GM12873 (cell line): ENCODE measurements at regions not wholly inside any gene's neighbourhood (a gene's known extent, or its start where the extent isn't known, plus 50 kb on each side); places are given as distances from the start of the nearest gene placed in this dataset.

Source experiments
- TF ChIP-seq, protein P1 (sequence below): IDR thresholded peaks from 2 replicates; pipeline ENCODE4 v1.5.1; 2012; ENCODE audit warnings: low read depth, mild to moderate bottlenecking, moderate library complexity, low read length, control low read depth; ENCODE audit not compliant: insufficient read depth; ENCODE audit errors: missing control alignments

DNA sequence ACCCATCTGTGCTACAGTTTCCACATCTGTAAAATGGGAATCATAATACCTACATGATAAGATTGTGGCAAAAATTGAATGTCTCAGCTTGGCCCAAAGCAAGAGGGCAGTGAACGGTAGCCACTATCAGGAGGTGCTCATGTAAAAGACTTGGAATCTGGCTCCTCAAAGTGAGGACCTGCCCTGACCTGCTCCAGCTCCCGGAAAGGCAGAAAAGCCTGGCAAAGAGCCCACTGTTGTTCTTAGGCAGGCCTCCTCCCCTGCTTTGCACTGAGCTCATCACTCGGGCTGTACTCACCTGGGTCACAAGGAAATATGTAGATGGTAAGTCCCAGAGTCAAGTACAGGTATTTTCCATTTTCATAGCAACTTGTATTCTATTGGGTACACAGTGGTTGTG lies 250.7 kb upstream of the TBL1XR1 start:
- TF ChIP-seq, protein P1, sequence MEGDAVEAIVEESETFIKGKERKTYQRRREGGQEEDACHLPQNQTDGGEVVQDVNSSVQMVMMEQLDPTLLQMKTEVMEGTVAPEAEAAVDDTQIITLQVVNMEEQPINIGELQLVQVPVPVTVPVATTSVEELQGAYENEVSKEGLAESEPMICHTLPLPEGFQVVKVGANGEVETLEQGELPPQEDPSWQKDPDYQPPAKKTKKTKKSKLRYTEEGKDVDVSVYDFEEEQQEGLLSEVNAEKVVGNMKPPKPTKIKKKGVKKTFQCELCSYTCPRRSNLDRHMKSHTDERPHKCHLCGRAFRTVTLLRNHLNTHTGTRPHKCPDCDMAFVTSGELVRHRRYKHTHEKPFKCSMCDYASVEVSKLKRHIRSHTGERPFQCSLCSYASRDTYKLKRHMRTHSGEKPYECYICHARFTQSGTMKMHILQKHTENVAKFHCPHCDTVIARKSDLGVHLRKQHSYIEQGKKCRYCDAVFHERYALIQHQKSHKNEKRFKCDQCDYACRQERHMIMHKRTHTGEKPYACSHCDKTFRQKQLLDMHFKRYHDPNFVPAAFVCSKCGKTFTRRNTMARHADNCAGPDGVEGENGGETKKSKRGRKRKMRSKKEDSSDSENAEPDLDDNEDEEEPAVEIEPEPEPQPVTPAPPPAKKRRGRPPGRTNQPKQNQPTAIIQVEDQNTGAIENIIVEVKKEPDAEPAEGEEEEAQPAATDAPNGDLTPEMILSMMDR: no peak

DNA sequence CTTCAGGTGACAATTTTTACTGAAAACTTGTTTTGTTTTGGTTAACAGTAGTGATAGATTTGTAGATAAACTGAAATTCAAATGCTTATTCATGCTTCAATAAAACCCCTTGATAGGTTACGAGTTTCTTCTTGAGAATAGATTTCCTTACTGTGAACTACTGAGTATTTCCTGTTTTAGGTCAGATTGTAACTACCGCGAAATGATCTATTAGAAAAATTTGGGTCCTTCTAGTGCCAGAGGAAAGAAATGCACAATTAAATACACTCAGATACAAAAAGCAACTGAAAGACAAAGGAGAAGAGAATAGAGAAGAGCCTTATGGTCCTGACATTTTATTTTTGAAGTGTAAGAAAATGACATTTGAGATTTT lies 251.7 kb upstream of the TBL1XR1 start:
- TF ChIP-seq, protein P1: no peak

DNA sequence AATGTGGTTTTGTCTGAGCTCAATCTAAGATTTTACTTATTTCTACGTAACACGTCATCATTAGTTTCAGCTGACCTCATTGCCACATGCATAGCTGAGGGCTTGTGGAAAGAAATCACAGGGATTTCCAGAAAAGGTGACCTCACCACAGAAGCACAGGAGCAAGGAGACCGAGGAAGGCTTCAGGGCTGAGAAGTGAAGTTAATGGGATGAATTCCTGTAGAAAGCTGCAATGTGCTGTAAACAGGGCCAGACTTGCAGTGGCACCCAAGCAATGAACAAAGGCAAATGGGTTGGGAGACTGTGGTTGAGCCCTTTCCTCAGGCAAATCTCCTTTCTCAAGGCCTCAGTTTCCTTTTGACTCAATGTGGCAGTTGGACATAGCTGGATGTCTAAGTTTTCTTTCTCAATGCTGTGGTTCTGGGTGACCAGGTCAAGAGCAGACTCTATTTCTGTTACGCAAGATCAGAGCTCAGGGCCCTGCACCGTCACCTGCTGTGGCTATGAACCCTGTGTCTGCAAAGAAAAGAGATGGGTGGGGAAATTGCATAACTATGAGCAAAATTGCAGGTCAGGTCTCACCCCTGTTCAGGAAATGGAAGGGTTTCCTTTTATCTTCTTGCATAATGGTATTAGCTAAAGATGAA lies 252.2 kb upstream of the TBL1XR1 start:
- TF ChIP-seq, protein P1: no peak

DNA sequence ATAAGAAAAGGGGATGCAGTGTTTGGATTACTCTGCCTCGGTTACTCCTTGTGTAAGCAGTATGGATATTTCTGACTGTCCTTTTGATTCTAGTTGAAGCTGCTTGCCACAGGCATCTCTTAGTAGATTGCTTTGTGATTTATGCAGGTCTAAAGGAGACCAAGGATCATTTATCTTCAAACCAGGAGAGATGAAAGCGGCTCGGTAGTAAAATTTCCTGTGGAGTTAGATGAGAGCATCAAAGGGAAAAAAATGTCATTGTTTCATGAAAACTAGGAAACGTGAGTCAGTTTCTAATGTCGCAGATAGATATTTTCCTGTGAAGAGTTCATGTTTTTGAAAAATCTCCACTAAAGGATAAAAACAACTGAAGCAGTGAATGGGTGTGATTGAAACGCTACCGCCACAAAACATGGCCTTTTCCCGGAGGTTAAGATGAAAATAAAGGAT lies 254.0 kb upstream of the TBL1XR1 start:
- TF ChIP-seq, protein P1: no peak

DNA sequence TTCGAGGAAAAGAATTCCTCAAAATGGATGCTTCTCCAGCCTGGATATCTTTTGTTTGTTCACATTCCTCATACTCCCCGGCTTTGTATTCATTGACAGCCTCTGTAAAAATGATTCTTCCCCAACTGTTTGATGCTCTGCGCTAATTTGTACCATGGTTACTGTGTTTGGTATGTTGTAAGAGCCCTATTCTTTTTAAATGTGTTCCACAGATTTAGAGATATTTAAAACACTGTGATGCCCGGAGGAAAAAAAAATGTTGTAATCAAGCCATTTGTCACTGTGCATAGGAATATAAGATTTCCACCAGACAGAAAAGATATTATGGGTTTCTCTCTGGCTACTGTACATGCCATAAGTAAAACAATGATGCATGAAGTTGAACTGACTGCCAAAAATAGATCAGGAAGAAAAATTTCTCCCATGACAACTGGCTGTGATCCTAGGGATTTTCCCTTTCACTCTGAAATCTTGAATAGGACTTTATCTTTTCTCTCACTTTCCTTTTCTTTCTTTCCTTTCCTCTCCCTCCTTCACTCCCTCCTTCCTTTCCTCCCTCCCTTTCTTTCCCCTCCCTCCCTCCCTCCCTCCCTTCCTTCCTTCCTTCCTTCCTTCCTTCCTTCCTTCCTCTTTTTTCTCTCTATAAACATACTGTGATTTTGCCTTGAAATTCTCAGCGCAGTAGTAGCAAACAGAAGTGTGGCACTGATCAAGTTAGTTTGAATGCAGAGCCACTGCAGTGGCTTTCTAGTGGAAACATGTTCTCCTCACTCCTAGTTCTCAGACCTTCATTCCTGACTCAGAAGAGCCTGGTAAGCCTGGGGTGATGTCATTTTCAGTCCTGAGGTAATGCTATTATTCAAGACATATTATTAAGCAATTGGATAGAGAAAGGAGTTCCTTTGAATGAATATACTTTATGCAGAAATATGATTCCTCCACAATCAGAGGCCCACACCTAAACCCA lies 254.9 kb upstream of the TBL1XR1 start:
- TF ChIP-seq, protein P1: no peak

DNA sequence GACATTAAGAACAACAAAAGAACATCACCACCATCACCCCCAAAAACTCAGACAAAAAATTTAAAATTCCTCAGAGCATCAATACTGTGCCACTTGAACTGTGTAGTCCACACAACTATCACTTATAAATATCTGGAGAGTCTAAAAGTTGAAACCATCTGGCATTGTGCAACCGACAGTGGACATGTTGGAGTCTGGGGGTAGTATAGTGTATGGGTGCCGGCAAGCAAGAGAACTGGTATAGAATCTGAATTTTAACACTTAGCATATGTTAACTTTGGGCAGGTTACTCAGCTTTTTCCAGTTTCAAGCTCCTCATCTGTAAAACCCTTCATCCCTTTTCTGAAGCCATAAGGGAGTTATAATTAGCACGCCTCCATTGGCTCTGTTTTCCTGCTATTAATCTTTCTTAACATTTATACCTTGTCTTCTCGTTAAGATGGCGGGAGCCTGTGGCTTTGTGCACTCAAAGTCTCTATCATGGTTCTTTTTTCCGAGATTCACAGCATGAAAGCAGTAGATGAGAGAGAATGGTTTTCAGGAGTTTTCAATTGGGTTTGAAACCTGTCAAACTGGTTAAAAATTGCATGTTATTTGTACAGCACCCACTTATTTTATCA lies 255.7 kb upstream of the TBL1XR1 start:
- TF ChIP-seq, protein P1: no peak

DNA sequence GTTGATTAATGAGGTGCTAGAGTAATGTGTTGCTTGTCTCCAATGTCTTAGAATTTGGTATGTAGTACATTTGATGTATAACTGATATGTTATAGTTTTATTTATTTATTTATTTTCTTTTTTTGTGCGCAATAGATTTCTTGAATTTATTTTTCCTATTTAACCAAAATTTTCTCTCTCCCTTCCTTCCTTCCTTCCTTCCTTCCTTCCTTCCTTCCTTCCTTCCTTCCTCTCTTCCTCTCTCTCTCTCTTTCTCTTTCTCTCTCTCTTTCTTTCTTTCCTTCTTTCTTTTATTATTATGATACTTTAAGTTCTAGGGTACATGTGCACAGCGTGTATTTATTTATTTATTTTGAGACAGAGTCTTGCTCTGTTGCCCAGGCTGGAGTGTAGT lies 256.2 kb upstream of the TBL1XR1 start:
- TF ChIP-seq, protein P1: no peak
